ENCODE measurements at regions not wholly inside any gene's neighbourhood (a gene's known extent, or its start where the extent isn't known, plus 50 kb on each side); places are given as distances from the start of the nearest gene placed in this dataset.

DNA sequence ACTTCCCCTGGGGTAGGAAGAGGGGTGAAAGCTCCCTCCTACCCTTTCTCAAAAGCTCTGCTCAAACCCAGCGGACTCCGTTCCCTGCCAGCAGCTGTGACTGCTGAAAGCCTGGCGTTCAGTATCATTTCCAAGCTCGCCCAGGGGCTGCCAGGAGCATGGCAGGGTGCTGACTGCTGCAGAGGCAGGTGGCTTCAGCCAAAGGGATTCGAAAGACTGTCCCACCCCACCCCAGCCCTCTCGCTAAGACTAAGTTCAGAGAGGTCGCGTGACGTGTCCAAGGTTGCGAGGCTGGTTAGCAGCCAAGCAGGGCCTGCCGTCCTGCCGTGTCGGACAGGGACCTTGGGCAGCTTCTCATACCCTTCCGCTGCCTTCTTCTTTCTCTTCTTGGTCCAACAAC lies 72.3 kb upstream of the RAB12 start:
- DNase-seq (ENCODE audit: low read depth): no peak

DNA sequence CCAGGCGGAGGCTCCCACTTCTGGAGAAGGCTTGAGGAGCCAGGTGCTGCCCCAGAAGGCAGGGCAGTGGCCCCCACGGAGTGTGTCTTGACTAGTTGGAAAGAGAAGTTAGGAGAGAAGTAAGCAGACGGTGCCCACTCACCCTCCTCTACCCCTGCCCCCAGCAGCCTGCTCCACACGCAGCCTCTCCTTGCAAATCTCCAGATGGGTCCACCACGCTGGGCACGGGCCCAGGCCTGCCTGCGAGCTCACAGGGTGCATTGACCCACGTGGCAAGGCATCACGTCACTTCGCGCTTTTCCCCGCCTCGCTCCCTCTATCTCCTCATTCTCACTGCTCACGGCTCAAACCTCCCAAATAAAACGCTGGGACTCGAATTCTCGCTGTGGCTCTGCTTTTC lies 71.8 kb upstream of the RAB12 start:
- no peak for DNase-seq (ENCODE audit: low read depth)

DNA sequence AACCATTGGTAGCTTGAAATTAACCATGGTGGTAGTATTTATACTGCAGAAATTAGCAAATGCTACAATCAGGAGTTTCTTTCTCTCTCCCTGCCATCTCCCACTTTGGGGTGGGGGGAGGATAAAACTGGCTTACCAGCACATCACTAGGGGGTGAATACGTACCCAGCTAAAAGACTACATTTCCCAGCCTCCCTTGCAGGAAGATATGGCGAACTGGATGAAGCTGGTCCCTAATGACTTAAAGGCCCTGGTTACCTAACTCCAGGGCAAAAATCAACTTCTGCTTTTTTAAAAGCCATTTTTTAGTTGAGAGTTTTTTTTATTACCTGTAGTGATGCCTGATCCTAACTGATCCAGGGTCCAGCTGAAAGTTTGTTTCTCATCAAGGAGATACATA lies 70.3 kb upstream of the RAB12 start:
- DNase-seq (ENCODE audit: low read depth): no peak

DNA sequence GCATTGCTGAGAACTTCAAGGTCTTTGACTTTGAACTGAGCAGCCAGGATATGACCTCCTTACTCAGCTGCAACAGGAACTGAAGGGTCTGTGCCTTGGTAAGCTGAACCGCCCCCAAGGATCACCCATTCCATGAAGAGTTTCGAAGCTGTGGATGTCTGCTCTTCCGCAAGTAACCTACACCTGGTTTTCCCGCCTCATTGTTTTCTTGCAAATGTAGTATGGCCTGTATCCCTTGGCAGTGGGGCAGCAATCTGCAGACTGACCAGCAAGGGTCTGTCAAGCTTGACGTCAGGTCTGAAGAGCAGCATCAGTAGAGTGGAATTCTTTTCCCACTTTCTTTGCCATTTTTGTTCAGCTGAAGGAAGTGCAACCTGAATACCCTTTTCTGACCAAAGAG lies 62.6 kb upstream of the RAB12 start:
- no peak for DNase-seq (ENCODE audit: low read depth)

DNA sequence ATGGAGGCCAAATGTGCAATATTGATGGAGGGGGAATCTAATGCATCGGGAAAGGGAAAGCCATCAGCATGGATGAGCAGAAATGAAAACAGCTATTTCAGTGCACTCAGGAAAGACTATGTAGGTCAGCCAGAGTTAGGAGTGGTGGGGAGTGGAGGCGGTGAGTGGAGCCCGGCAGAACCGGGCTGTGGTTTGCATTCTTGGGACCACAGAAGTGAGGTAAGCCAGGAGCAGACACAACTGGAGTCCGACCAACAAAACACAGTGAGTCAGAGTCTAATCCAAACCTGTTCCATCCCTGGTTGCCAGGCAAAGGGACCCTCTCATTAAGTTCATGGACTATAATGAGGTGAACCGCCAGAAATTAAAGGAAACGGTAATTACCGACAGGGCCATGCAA lies 61.1 kb upstream of the RAB12 start:
- no peak for DNase-seq (ENCODE audit: low read depth)

DNA sequence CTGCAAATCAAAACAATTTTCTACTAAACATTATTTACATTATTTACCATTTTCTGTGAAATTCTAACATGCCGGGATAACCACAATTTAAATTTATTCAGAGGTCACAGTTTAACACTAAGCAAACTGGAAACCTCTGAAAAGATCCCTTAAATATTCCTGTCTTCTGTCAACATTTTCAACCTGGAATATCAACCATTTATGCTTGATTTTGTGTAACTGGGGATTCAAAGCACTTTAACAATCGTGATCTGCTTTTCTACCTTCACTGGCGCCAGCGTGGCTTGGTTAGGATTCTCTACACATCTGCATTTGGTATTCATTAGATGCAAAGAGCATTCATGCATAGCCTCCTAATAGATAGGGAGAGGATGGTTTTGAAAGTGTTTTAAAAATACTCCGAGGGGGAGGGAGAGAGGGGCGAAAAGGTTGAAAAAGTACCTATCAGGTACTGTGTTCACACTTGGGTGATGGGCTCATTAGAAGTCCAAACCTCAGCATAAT lies 59.9 kb upstream of the RAB12 start:
- DNase-seq (ENCODE audit: low read depth): no peak

DNA sequence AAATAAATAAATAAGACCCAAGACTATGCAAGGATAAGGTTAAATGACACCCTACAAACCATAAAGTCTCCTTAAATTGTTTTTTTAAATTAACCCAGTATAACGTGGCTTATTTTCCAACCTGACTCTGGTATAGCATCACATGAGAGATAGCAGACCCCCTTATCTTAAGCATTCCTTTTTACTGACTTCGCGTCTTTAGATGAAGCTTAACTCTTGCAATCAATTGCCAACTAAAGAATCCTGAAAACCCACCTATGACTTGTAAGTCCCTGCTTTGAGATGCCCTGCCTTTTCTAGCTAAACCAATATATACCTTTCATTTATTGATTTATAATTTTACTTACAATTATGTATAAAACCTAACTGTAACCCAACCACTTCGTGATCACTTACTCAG lies 57.1 kb upstream of the RAB12 start:
- DNase-seq (ENCODE audit: low read depth): no peak

DNA sequence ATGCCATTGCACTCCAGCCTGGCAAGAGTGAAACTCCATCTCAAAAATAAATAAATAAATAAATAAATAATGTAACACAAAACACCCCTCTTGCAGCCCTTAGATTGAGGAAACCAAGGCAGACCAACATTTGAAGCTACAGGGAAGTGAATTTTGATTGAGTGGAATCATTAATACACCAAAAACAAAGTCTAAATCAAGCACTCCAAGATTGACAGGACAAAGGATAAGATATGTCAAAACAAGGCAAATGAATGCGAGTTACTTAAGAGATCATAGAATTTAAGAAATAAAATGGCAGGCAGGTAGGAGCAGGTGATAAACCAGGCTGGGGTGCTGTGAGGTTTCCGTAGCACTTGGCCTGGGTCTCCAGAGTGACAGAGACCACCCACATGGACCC lies 54.9 kb upstream of the RAB12 start:
- no peak for DNase-seq (ENCODE audit: low read depth)

DNA sequence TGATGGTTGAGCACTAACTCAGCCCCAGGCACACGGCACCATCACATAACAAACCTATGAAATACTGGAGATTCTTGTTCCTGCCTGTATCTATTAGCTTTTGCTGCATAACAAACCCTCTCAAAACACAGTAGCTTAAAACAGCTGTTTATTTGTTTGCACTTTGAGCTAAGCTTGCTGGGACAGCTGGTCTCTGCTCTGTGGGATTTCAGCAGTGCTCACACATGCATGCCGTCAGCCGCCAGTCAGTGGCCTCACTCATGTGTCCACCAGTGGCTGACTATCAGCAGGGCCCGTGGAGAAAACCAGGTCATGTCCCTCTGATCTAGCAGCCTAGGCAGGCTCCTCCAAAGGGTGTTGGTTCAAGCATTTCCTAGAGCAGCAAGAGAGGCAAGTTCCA lies 52.8 kb upstream of the RAB12 start:
- no peak for DNase-seq (ENCODE audit: low read depth)

Data from stimulated activated CD8-positive, alpha-beta memory T cell treated with anti-CD3 and anti-CD28 coated beads, Interleukin-7, amount 100 ng/mL, for 24 hours (primary cell).